Esophagus muscularis mucosa (tissue), 3 donors: ENCODE measurements at regions not wholly inside any gene's neighbourhood (a gene's known extent, or its start where the extent isn't known, plus 50 kb on each side); places are given as distances from the start of the nearest gene placed in this dataset.

Source experiments
- CTCF ChIP-seq, 3 experiments: fragments of 200-600 bp in 2 of 3; fragments of 450-650 bp in 1 of 3; sonication (generic) in 2 of 3; IDR thresholded peaks; one replicate each; pipeline ENCODE4 v1.5.1; 2017 to 2019; ENCODE audit warnings: antibody characterized with exemption in 3 of 3, mild to moderate bottlenecking in 2 of 3, moderate library complexity in 1 of 3
- POLR2A ChIP-seq: fragments of 450-650 bp; IDR thresholded peaks from one replicate; pipeline ENCODE4 v1.6.1; 2017; ENCODE audit warnings: antibody characterized with exemption, moderate library complexity, mild to moderate bottlenecking, low read depth

- TF ChIP-seq POLR2A (no peak), CTCF (IDR thresholded peaks at IDR 0.05) (no peak)
Measured at GRCh38 chr10:36390221-36390620, 735.2 kb upstream of the ANKRD30A start.
